WTC11 (cell line): ENCODE measurements at regions not wholly inside any gene's neighbourhood (a gene's known extent, or its start where the extent isn't known, plus 50 kb on each side); places are given as distances from the start of the nearest gene placed in this dataset.

Experiments used
- ATAC-seq: fragments of 200-7000 bp; cut with Tn5 transposase; 2 replicates; pipeline ENCODE4 v1.10.0; 2021; ENCODE audit warnings: mild to moderate bottlenecking, moderate library complexity
- CTCF ChIA-PET: fragments of 300-600 bp; sonication (Branson Sonifier 250); formaldehyde crosslinking; loops from one replicate; lab custom pipeline; 2021; ENCODE audit warnings: antibody characterized with exemption; lab: Charles Lee
- POLR2A ChIA-PET: fragments of 350-600 bp; sonication (Branson Sonifier 250); formaldehyde crosslinking; loops from one replicate; lab custom pipeline; 2021; ENCODE audit warnings: antibody characterized with exemption; lab: Charles Lee
- DNase-seq: peaks from one replicate; pipeline ENCODE4 v3.0.0; 2021; ENCODE audit warnings: low spot score
- H3K27ac Mint-ChIP-seq: 2 replicates; pipeline ENCODE4 v1.8.0; 2021; ENCODE audit warnings: mixed read lengths
- H3K27me3 Mint-ChIP-seq: 2 replicates; pipeline ENCODE4 v1.8.0; 2021; ENCODE audit warnings: low read depth, mild to moderate bottlenecking, moderate library complexity, mixed read lengths
- H3K36me3 Mint-ChIP-seq: 2 replicates; pipeline ENCODE4 v1.8.0; 2021; ENCODE audit warnings: mixed read lengths
- H3K4me1 Mint-ChIP-seq: 2 replicates; pipeline ENCODE4 v1.8.0; 2022; ENCODE audit warnings: mixed read lengths
- H3K4me3 Mint-ChIP-seq: 2 replicates; pipeline ENCODE4 v1.8.0; 2021; ENCODE audit warnings: mild to moderate bottlenecking, moderate library complexity, mixed read lengths
- H3K9me3 Mint-ChIP-seq: 2 replicates; pipeline ENCODE4 v1.8.0; 2021; ENCODE audit warnings: mixed read lengths
- GRHL2 ChIP-seq: fragments of 250-450 bp; sonication (Bioruptor Pico); IDR thresholded peaks from 2 replicates; pipeline ENCODE4 v1.8.0; 2022; ENCODE audit warnings: mild to moderate bottlenecking, moderate library complexity; ENCODE audit not compliant: insufficient replicate concordance, severe bottlenecking
- HMGA2 ChIP-seq: fragments of 250-450 bp; sonication (Bioruptor Pico); IDR thresholded peaks from 2 replicates; pipeline ENCODE4 v1.4.0; 2021; ENCODE audit warnings: mild to moderate bottlenecking, moderate library complexity
- NFATC4 ChIP-seq: fragments of 250-450 bp; sonication (Bioruptor Pico); IDR thresholded peaks from 2 replicates; pipeline ENCODE4 v1.9.0; 2021; ENCODE audit warnings: mild to moderate bottlenecking
- OVOL2 ChIP-seq: fragments of 250-450 bp; sonication (Bioruptor Pico); IDR thresholded peaks from 2 replicates; pipeline ENCODE4 v1.9.0; 2021; ENCODE audit warnings: mild to moderate bottlenecking, borderline replicate concordance
- ZBTB21 ChIP-seq: sonication (generic); formaldehyde crosslinking; IDR thresholded peaks from 2 replicates; pipeline ENCODE4 v1.8.1; 2023; ENCODE audit warnings: mild to moderate bottlenecking, missing genetic modification reagents, borderline replicate concordance
- TF ChIP-seq, protein P1 (sequence below): sonication (generic); formaldehyde crosslinking; IDR thresholded peaks from 2 replicates; pipeline ENCODE4 v1.8.0; 2022; ENCODE audit warnings: mild to moderate bottlenecking, missing genetic modification reagents
- TF ChIP-seq, protein P2 (sequence below): sonication (generic); formaldehyde crosslinking; conservative IDR thresholded peaks from 2 replicates; pipeline ENCODE4 v1.8.1; 2022; ENCODE audit warnings: mild to moderate bottlenecking, missing genetic modification reagents
- TF ChIP-seq, protein P3 (sequence below): fragments of 200-600 bp; IDR thresholded peaks from 2 replicates; pipeline ENCODE4 v1.8.0; 2022; ENCODE audit warnings: antibody characterized with exemption
- TF ChIP-seq, protein P4 (sequence below): fragments of 250-450 bp; sonication (Bioruptor Pico); IDR thresholded peaks from 2 replicates; pipeline ENCODE4 v1.8.0; 2021; ENCODE audit warnings: mild to moderate bottlenecking
- TF ChIP-seq, protein P5 (sequence below): sonication (generic); formaldehyde crosslinking; IDR thresholded peaks from 2 replicates; pipeline ENCODE4 v1.8.1; 2023; ENCODE audit warnings: mild to moderate bottlenecking, moderate library complexity, missing genetic modification reagents
- TF ChIP-seq, protein P6 (sequence below): sonication (generic); formaldehyde crosslinking; IDR thresholded peaks from 2 replicates; pipeline ENCODE4 v1.8.0; 2023; ENCODE audit warnings: mild to moderate bottlenecking, missing genetic modification reagents
- TF ChIP-seq, protein P7 (sequence below): fragments of 250-450 bp; sonication (Bioruptor Pico); IDR thresholded peaks from 2 replicates; pipeline ENCODE4 v1.9.0; 2021; ENCODE audit warnings: mild to moderate bottlenecking, borderline replicate concordance

DNA sequence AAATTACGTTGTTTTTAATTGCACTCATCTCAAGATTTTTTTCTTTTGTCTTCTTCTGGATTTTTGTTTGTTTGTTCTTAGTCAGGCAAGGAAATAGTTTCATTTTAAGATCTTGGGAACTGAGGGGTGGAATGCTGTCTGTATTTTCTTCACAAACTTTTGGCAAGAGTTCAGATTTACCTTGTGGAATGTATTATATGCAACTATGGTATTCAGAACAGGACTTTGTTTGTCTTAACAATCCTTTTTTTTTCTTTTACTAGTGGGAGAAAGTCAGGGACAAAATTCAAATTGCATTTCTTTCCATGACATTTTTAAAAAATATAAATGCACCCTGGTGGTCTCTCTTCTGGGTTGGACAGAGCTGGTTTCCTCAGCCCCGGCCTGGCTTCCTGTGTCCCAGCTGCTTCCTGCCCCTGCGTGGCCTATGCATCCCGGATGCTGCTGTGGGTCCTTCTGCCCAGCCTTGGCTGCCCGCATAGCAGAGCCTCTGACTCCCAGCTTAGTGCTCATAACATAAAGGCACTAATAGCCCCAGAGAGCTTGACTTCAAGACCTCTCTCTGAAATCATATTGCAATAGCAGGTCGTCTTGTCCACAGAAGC is 520.7 kb downstream of the QKI start (continued):
- TF ChIP-seq, protein P1, sequence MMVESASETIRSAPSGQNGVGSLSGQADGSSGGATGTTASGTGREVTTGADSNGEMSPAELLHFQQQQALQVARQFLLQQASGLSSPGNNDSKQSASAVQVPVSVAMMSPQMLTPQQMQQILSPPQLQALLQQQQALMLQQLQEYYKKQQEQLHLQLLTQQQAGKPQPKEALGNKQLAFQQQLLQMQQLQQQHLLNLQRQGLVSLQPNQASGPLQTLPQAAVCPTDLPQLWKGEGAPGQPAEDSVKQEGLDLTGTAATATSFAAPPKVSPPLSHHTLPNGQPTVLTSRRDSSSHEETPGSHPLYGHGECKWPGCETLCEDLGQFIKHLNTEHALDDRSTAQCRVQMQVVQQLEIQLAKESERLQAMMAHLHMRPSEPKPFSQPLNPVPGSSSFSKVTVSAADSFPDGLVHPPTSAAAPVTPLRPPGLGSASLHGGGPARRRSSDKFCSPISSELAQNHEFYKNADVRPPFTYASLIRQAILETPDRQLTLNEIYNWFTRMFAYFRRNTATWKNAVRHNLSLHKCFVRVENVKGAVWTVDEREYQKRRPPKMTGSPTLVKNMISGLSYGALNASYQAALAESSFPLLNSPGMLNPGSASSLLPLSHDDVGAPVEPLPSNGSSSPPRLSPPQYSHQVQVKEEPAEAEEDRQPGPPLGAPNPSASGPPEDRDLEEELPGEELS (CRISPR knock-in tag), result no peak
- TF ChIP-seq, protein P2, sequence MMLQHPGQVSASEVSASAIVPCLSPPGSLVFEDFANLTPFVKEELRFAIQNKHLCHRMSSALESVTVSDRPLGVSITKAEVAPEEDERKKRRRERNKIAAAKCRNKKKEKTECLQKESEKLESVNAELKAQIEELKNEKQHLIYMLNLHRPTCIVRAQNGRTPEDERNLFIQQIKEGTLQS, result no peak
- no peak for TF ChIP-seq NFATC4
- TF ChIP-seq OVOL2 (CRISPR knock-in tag), result no peak
- no peak for TF ChIP-seq GRHL2 (CRISPR knock-in tag)
- TF ChIP-seq, protein P3, sequence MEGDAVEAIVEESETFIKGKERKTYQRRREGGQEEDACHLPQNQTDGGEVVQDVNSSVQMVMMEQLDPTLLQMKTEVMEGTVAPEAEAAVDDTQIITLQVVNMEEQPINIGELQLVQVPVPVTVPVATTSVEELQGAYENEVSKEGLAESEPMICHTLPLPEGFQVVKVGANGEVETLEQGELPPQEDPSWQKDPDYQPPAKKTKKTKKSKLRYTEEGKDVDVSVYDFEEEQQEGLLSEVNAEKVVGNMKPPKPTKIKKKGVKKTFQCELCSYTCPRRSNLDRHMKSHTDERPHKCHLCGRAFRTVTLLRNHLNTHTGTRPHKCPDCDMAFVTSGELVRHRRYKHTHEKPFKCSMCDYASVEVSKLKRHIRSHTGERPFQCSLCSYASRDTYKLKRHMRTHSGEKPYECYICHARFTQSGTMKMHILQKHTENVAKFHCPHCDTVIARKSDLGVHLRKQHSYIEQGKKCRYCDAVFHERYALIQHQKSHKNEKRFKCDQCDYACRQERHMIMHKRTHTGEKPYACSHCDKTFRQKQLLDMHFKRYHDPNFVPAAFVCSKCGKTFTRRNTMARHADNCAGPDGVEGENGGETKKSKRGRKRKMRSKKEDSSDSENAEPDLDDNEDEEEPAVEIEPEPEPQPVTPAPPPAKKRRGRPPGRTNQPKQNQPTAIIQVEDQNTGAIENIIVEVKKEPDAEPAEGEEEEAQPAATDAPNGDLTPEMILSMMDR, result no peak
- no peak for TF ChIP-seq HMGA2 (CRISPR knock-in tag)
- TF ChIP-seq, protein P4, sequence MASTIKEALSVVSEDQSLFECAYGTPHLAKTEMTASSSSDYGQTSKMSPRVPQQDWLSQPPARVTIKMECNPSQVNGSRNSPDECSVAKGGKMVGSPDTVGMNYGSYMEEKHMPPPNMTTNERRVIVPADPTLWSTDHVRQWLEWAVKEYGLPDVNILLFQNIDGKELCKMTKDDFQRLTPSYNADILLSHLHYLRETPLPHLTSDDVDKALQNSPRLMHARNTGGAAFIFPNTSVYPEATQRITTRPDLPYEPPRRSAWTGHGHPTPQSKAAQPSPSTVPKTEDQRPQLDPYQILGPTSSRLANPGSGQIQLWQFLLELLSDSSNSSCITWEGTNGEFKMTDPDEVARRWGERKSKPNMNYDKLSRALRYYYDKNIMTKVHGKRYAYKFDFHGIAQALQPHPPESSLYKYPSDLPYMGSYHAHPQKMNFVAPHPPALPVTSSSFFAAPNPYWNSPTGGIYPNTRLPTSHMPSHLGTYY (CRISPR knock-in tag), result no peak
- TF ChIP-seq, protein P5, sequence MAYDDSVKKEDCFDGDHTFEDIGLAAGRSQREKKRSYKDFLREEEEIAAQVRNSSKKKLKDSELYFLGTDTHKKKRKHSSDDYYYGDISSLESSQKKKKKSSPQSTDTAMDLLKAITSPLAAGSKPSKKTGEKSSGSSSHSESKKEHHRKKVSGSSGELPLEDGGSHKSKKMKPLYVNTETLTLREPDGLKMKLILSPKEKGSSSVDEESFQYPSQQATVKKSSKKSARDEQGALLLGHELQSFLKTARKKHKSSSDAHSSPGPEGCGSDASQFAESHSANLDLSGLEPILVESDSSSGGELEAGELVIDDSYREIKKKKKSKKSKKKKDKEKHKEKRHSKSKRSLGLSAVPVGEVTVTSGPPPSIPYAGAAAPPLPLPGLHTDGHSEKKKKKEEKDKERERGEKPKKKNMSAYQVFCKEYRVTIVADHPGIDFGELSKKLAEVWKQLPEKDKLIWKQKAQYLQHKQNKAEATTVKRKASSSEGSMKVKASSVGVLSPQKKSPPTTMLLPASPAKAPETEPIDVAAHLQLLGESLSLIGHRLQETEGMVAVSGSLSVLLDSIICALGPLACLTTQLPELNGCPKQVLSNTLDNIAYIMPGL (CRISPR knock-in tag), result no peak
- no peak for TF ChIP-seq ZBTB21 (CRISPR knock-in tag)

DNA sequence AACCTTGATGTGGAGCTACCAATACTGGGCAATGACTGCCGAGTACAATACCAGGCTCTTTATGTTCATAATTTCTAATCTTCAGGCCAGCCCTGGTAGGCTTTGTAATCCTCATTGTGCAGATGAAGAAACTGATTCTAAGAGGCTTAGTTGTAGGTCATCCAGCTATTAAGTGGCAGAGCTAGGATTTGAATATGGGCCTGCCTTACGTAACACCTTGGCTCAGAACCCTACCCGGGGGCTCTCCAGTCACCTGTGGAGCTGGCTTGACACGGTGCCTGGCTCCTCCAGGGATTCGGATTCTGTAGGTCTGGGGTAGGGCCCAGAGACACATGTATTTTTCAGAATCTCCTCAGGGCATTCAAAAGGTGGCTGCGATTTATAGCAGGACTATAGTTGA is 515.5 kb downstream of the QKI start:
- POLR2A ChIA-PET, result no interaction called here

More for the DNA sequence above, 515.5 kb downstream of the QKI start:
- Mint-ChIP-seq H3K4me3 (no peak overlapping the region), H3K9me3 (peaks cover 17% of the 10 kb centered on the region), H3K27me3 (no peaks in the 10 kb centered on the region), H3K4me1 (peaks cover 16% of the 10 kb centered on the region), H3K27ac (no peak overlapping the region), H3K36me3 (peaks cover 8% of the 10 kb centered on the region)
- CTCF ChIA-PET, result no interaction called here
- DNase-seq (no peak), ATAC-seq (no peak)
- TF ChIP-seq, protein P6, sequence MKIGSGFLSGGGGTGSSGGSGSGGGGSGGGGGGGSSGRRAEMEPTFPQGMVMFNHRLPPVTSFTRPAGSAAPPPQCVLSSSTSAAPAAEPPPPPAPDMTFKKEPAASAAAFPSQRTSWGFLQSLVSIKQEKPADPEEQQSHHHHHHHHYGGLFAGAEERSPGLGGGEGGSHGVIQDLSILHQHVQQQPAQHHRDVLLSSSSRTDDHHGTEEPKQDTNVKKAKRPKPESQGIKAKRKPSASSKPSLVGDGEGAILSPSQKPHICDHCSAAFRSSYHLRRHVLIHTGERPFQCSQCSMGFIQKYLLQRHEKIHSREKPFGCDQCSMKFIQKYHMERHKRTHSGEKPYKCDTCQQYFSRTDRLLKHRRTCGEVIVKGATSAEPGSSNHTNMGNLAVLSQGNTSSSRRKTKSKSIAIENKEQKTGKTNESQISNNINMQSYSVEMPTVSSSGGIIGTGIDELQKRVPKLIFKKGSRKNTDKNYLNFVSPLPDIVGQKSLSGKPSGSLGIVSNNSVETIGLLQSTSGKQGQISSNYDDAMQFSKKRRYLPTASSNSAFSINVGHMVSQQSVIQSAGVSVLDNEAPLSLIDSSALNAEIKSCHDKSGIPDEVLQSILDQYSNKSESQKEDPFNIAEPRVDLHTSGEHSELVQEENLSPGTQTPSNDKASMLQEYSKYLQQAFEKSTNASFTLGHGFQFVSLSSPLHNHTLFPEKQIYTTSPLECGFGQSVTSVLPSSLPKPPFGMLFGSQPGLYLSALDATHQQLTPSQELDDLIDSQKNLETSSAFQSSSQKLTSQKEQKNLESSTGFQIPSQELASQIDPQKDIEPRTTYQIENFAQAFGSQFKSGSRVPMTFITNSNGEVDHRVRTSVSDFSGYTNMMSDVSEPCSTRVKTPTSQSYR, result no peak
- TF ChIP-seq, protein P7, sequence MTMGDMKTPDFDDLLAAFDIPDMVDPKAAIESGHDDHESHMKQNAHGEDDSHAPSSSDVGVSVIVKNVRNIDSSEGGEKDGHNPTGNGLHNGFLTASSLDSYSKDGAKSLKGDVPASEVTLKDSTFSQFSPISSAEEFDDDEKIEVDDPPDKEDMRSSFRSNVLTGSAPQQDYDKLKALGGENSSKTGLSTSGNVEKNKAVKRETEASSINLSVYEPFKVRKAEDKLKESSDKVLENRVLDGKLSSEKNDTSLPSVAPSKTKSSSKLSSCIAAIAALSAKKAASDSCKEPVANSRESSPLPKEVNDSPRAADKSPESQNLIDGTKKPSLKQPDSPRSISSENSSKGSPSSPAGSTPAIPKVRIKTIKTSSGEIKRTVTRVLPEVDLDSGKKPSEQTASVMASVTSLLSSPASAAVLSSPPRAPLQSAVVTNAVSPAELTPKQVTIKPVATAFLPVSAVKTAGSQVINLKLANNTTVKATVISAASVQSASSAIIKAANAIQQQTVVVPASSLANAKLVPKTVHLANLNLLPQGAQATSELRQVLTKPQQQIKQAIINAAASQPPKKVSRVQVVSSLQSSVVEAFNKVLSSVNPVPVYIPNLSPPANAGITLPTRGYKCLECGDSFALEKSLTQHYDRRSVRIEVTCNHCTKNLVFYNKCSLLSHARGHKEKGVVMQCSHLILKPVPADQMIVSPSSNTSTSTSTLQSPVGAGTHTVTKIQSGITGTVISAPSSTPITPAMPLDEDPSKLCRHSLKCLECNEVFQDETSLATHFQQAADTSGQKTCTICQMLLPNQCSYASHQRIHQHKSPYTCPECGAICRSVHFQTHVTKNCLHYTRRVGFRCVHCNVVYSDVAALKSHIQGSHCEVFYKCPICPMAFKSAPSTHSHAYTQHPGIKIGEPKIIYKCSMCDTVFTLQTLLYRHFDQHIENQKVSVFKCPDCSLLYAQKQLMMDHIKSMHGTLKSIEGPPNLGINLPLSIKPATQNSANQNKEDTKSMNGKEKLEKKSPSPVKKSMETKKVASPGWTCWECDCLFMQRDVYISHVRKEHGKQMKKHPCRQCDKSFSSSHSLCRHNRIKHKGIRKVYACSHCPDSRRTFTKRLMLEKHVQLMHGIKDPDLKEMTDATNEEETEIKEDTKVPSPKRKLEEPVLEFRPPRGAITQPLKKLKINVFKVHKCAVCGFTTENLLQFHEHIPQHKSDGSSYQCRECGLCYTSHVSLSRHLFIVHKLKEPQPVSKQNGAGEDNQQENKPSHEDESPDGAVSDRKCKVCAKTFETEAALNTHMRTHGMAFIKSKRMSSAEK (CRISPR knock-in tag), result no peak
